ENCODE measurements at regions not wholly inside any gene's neighbourhood (a gene's known extent, or its start where the extent isn't known, plus 50 kb on each side); places are given as distances from the start of the nearest gene placed in this dataset.

DNA sequence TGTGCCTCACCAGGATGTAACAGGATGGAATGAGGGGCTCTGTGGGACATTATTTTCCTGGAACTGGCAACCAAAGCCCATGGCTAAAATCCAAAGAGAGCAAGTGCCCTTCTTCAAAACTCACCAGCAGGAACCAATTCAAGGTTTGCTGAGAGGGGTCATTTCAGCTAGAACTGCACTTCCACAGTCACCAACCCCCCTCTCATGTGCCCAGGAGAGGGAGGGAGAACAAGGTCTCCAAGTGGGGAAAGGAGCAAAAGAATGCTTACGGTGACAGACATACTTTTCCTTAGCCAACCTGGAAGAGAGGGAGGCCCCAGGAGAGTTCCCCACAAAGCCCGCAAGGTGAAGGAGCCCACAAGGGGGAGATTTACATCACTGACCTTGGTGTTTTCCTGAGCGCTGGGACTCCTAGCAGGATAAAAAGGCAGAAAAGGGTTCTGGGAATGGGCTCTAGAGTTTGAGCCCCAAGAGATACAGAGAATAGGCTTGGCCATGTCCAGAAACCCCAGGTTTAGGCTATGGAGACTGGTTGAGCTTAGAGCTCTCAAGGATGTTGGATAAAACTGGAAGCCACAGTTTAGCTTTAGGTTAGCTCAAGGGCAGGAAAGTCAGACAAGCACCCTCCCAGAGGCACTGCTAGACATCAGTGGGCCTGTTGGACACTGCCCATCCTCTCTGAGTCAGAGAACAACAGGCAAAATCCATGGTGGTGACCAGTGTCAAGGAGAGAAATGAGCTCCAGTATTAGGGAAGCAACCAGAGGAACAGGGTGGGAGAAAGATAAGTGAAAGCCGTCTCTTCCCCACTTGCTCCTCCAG, 63.9 kb upstream of the GHITM start:
- no peak for DNase-seq

DNA sequence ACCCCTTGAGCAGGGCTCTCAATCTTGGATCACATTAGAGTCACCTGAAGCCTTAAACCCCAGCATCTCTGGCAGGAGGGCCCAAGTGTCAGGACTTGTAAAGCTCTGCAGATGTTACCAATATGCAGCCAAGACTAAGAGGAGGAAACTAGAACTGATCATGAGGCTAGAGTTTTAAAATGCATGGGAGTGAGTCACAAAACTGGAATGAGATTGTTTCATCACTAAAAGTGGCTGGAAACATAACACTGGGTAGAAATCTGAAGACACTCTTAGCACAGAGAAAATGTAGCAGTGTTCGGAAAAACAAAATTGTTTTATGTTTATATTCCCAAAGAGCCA, 63.3 kb upstream of the GHITM start:
- no peak for DNase-seq

DNA sequence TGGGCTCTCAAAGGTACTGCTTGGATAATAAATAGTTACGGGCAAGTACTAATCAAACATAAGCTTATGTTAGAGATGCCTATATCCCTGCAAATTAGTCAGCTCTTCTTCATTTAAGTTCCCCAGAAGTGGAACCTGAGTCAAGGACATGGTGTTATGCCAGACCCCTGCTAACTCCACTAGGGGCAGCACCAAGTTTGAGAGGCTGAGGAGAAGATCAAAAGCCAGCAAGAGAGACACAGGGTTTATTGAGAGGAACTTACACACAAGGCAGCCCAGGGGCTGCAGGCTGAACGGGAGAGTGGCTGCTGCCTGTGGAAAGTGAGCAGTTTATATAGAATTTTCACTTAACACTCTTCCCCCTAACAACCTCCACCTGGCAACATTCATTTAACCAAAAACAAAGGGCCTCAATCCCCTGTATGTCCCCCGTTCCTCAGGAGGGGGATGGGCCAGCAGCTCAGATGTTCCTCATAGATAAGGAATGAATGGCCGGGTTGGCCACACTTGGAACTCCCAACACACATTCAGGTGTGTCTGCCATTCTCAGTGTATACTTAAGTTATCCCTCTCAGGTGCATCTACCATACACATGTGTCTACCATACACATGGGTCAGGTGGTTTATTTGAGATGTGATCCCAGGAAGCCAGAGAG, 62.6 kb upstream of the GHITM start:
- no peak for DNase-seq

DNA sequence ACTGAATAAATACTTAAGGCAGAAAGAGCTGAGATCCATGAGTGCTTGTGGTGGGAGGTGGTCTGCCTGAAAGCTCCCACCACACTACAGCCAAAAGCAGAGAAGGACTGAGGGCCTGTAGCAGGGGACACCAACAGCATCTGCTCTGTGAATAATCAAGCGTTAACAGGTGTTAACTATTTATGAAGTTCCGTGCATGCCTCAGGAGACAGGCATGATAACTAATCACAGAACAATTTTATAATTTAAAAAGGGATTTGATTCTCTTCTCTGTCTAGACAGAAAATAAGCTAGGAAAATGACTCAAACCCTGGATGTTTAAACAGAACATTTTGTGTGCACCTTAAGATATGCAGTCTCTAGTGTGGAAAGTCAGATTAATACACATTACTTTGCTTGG, 61.5 kb upstream of the GHITM start:
- no peak for DNase-seq

DNA sequence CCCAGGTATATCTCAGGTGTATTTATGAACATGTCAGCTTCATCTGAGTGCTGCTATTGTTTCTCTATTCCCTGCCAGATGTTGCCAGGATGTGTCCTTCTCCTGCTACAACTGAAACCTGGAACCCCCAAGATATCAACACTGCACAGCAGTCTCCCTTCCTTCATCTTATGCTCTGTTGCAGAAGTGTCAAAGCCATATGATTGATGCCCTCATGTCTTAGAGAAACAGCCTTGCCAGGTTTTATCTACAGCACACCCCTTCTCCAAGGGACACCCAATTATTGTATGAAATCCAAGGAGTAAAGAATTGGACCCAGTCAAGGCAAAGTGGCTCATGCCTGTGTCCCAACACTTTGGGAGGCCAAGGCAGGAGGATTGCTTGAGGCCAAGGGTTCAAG, 60.5 kb upstream of the GHITM start:
- no peak for DNase-seq

DNA sequence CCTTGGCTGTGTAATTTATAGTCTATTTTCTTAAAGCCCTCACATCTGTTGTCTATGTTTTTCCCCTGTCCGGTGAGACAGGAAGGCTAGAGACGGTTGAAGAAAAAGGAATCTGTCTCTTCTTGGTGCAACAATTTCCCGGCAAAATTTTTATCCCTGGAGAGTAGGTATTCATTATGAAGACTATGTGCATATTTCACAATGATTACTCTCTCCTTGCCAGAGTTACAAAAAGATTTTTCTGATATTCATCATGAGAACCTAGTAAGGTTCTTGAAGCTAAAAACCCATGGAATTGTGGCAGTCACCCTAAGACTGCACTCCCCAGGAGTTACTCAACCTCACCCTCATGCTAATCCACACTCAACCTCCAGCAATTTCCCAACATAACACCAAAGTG, 55.0 kb upstream of the GHITM start:
- DNase-seq, result no peak

DNA sequence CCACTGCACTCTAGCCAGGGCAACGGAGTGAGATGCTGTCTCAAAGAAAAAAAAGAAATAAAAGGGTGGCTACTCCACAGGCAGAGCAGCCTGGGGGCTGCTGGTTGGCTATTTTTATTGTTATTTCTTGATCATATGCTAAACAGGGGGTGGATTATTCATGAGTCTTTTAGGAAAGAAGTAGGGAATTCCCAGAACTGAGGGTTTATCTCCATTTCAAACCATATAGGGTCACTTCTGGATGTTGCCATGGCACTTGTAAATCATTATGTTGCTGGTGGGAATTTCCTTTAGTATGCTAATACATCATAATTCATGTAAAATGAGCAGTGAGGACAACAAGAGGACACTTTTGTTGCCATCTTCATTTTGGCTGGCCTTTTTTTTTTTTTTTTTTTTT, 52.1 kb upstream of the GHITM start:
- no peak for DNase-seq

DNA sequence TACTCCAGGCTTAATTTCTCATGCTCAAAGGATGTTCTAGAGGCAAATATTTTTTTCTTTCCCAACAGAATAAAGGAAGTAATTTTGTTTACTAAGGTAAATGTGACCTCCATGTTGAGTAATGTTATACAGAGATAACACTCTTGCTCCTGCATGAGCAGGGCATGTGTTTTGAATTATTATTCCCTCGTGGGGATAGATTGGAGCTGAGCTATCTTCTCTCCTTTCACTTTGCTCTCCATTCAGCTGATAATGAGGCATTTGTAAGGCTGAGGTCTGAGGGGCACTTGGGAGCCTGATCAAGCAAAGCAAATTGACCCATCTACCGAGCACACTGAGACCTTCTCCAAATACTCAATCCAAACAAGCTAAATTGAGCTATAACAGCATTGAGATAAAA, 50.7 kb upstream of the GHITM start:
- no peak for DNase-seq

DNA sequence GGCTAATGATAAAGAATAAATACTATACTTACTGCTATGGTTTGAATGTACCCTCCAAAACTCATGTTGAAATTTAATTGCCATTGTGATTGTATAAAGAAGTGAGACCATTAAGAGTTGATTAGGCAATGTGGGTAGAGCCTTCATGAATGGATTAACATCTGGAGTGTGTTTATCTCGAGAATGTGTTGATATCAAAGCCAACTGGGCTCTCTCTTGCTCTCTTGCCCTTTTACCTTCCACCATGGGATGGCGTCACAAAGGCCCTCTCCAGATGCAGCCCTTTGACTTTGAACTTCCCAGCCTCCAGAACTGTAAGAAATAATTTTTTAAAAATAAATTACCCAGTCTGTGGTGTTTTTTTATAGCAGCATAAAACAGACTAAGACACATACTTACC, 50.1 kb upstream of the GHITM start:
- DNase-seq, result no peak
